Ammon's horn (tissue), 1 donor: ENCODE measurements at regions not wholly inside any gene's neighbourhood (a gene's known extent, or its start where the extent isn't known, plus 50 kb on each side); places are given as distances from the start of the nearest gene placed in this dataset.

Experiments used
- DNase-seq: peaks from one replicate; pipeline ENCODE4 v3.0.0-alpha.2; 2016; ENCODE audit warnings: low spot score

DNA sequence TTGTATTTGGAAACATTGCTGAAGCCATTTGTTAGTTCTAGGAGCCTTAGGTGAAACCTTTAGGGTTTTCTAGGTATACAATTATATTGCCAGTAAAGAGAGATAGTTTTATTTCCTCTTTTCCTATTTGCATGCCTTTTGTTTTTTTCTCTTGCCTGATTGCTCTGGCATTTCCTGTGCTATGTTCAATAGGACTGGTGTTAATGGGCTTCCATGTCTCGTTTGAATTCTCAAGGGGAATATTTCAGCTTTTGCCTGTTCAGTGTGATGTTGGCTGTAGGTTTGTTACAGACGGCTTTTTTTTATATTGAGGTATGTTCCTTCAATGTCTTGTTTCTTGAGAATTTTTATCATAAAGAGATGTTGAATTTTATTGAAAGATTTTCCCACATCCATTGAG, 1054.9 kb upstream of the NXPH2 start:
- no peak for DNase-seq

DNA sequence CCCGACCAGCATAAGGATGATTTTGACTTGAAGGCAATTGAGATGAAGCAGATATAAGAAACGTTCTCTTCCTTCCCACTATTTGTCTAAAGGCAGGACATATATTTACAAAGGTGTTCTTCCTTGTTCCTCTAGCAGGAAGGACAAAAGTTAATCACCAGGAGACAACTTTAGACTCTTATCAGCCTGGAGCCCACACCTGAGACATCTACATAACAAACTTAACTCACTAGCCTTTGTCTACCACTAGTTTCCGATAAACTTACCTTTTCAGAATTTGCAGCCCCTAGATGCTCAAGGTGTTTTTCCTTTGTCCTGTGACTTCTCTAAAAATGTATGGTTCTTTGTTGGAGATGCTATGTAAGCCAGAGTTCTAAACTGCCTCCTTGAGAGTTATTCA, 1047.8 kb upstream of the NXPH2 start:
- DNase-seq: no peak

DNA sequence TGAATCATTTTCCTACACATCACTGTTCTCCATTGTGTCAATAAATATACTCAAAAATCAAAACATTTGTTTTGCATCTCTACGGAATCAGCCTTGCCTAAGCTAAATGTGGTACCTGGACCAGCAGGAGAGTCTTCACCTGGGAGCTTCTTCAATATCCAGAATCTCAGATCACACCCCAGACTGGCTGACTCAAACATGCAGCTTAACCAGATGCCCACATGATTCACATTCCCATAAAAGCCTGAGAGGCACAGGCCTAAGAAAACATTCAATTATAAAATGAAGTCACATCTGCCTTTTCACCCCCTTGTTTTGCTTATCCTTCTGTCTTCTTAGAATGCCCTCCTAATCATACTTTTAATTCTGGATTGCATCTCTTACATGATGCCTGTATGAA, 1045.5 kb upstream of the NXPH2 start:
- DNase-seq: peak; percentile 17

DNA sequence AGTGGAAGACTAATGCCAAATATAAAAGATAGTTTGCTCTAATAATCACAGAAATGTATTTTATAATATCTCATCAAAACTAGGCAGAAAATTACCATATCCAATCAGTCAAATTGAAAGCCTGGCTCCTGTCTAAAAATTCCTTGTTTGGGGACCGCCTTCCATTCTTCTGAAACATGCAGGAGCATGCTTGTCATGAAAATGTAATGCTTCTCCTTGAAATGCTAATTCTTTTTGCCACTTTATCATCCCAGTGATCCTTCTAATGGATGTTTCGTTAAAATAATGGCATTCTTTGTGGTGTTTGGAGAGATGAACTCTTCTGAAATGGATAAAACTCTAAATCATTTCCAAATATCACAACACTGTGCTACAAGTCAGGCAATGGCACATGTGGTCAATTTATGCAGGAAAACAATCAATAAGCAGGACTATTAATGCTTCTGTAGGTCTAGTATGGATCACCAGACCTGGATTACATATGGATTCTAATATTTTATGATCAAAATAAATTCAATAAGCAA, 1039.1 kb upstream of the NXPH2 start:
- no peak for DNase-seq

DNA sequence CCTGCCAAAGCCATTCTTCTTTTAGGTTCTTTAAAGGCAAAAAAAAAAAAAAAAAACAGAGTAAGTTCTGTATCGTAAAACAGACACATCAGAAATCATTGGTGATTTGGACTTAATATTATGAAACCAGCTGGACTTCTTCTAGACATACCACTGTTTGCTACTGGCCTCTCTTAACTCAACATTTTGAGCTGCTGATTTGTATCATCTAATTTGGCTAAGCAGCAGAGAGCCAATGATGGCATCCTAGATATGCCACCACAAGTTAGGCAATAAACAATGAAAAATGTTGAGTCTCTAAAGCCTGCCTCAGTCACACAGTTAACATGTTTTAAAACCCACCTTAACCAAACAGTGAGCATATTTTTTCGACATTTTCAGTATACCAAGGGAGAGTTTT, 1034.3 kb upstream of the NXPH2 start:
- DNase-seq: no peak

DNA sequence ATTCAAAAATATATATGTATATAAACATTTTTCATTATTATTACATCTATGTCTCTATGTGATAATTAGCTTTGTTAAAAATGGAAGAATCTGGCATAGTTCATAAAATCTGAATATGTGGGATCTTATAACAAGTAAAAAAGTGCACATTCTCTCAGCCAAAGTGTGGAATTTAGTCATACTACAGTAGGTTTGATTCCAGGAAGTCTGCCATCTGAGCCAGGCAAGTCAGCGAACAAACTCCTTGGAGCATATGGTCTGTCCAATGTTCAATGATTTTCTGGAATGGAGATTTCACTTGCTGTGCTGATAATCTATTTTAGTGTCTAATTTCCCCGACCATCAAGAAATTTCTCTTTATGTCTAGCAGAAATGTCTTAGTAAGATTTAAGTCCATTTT, 1033.2 kb upstream of the NXPH2 start:
- DNase-seq: peak; percentile 8

DNA sequence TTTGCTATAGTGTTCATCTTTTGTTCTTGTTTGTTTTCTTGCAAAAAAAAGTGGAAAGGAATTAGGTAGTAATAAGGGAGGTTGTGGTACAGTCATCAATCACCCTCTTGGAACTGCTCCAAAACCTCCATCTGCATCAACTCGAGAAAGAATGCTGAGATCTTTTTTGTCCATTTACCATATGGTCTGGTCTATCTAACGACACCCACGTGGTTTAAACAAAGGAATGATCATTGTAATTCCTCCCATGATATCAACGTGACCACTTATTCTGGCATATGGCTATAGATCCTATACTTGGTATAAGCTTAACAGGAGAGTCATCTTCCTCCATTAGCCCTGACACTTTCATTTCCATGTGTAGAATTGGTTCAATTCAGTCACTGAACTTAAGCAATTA, 1025.3 kb upstream of the NXPH2 start:
- no peak for DNase-seq

DNA sequence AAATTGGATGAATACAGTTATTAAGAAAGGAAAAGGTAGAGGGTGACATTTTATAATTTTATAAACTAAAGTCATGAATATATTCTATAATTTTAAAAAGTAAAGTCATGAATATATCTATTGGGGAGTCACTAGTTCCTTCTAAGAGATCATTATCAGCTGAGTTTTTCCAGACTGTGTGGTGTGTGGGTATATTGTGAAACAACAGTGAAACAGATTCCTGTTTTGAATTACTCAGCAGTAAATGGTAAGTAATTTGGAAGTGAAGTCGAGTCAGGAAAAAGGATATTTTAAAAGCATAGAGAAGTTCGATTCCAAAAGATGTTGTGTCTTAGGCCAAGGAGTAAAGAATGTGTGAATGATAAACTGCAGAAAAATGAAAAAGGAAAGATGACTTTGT, 1018.2 kb upstream of the NXPH2 start:
- DNase-seq: no peak

DNA sequence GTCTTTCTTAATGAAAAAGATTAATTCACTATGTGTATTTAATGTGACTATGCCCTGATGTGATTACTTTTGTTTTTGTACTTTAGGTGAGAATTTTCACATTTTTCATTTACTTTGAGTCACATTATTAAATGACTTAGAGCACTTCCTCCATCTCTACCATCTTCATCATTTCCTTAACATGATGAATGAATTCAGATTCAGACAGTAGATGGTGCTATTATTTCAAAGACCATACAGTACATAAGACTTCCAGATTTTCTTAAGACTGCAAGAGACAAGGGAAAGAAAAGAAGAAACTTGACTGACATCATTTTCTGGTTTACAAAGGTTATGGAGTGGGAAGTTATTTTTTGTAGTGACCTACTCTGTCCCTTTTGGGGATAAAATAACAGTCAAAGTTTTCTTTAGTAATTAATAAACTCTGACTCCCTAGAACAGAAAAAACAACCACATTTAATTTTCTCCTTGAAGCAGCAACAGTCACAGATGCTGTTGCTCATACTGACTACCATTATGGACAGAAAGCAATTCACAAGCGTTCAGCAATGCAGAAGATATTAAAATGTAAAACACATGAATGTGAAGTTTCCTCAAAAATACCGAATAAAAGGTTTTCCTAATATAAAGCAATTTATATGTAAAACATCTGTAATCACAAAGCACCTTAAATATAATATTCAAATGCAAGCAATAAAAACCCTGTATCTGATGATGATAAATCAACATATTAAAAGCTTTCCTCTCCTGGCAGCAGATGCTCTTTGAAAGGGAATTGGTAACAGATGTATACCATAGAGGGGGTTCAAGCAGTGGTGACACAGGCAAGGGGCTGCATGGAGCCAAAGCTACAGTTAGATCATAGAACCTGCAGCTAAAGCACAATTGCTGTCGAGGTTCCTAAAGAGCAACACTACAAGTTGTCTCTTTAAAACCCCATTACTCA, 1010.9 kb upstream of the NXPH2 start:
- peak; percentile 60 for DNase-seq

DNA sequence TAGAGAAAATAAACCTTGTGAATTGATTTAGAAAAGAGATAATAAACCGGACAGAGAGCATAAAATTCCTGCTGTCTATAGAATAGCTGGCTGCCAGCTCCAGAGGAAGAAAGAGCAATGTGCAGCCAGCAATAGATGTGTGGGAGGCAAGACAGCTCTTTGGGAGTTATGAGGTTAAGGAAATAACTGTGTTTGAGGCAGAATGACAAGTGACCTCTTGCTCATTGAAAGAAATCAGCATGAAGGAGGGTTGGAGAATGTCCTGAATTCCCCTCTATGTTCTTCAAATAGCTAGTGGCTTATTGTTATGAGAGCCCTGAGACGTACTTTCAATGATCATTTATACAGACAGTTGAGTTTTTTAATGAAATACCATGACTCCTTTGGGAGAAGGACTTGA, 1009.9 kb upstream of the NXPH2 start:
- no peak for DNase-seq

DNA sequence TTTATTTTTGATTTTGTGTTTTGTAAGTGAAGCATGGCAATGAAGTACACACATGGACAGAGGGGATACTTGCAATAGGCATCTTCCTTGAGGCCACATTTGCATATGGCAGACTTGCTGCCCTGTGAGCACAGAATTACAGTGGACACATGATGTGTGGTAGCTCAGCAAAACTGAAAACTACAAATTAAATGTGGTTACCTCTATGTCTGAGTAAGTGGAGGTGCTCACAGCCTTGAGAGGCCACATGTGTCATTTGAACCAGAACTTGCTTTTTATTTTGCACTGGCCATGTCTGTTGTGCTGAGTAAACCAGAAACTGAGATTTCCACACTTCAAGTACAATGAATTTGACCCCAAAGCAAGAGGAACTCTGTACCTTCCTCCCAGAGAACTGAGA, 998.5 kb upstream of the NXPH2 start:
- no peak for DNase-seq

DNA sequence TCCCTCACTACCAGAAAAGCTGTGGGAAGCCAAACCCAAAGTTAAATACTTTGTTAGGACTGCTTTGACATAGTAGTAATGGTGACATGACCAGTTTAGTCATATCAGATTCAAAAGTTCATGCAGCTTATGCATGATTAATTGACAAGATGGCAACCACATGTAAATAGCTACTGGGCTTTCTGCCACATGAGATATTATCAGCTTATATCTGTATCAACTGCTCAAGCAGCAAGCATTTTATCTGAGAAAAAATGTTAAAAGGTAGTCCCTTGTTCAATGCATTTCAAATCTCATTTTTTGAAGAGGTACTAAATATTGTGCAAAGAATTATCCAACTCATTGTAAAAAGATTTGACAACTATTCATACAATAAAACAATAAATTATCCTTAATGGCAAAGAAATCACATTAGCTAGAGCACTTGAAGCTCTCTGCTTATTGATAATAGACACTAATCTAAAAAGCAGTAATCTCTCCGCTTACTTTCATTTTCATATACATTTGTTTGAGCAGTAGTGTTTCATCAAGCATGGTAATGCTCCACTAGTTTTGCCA, 993.6 kb upstream of the NXPH2 start:
- no peak for DNase-seq

DNA sequence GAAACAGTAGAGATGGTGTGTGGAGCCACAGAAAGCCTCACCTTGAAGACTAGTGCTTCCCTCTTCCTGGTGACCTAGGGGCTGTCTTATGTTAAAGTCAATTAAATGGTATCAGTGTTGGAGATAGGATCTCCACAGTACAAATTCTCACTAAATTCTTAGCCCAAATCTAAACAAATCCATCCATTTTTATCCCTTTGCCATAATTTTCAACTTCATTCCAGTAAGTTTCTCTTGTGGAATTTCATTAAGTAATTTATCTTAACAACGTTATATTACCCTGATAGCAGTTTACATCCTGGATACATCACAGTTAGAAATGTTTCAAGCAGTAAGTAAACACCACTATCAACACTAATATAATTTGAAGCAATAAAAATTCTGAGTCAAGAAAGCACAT, 989.4 kb upstream of the NXPH2 start:
- DNase-seq: no peak

DNA sequence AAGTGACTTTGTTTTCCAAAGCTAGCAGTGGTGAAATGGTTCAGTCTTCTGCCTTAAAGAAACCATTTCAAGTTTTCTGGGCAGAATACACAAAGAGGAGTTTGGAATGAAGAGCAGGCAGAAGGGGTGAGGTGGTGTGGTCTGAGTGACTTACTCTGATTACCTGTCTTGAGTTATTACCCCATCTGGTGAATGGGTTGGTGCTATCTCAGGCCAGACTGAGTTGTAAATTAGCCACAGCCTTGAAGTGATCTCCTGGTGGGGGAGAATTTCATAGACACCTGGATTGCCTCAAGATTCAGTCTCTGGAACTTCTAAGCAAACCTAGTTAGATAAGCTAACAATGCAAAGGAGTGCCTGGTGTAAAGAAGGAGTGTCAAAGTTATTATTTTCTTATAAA, 983.5 kb upstream of the NXPH2 start:
- no peak for DNase-seq

DNA sequence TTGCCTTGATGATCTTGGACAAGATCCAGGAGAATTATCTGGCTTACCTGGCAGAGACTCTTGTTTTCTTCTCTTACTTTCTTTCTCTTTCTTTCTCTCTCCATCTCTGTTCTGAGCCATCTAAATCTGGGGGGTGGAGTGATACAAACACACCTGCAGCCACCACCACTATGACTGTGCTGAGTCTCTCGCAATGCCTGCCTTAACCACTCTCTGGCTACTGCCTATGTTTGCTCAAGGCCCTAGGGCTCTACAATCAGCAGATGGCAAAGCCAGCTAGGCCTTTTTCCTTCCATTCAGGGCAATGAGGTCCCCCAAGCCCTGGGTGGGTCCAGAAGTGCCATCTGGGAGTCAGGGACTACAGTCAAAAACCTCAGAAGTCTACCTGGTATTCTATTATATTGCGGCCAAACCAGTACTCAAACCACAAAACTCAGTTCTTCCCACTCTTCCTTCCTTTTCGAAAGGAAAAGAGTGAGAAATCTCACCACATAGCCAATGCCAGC, 978.9 kb upstream of the NXPH2 start:
- DNase-seq: no peak

DNA sequence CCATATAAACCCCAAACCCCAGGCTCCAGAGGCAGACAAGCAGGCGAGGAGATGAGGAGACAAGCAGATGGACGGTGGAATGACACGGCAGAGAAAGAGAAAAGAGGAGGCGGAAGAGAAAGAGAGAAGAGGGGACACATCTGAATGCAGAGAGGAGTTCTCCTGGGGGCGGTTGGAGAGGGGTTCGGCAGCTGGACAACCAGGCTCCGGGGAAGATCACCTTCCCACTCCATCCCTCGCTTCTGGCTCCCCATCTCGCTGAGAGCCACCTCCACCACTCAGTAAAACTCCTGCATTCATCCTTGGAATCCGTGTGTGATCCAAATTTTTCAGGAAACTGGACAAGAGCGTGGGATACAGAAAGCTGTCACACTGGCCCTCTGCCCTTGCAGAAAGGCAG, 966.7 kb upstream of the NXPH2 start:
- DNase-seq: no peak

DNA sequence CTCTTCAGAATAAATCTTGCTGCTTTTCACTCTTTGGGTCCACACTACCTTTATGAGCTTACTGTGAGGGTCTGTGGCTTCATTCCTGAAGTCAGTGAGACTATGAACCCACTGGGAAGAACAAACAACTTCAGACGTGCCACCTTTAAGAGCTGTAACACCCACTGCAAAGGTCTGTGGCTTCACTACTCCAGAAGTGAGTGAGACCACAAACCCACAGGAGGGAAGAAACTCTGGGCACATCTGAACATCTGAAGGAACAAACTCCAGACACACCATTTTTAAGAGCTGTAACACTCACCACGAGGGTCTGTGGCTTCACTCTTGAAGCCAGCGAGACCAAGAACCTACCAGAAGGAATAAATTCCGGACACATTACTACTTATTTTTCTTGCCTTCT, 964.1 kb upstream of the NXPH2 start:
- DNase-seq: no peak

DNA sequence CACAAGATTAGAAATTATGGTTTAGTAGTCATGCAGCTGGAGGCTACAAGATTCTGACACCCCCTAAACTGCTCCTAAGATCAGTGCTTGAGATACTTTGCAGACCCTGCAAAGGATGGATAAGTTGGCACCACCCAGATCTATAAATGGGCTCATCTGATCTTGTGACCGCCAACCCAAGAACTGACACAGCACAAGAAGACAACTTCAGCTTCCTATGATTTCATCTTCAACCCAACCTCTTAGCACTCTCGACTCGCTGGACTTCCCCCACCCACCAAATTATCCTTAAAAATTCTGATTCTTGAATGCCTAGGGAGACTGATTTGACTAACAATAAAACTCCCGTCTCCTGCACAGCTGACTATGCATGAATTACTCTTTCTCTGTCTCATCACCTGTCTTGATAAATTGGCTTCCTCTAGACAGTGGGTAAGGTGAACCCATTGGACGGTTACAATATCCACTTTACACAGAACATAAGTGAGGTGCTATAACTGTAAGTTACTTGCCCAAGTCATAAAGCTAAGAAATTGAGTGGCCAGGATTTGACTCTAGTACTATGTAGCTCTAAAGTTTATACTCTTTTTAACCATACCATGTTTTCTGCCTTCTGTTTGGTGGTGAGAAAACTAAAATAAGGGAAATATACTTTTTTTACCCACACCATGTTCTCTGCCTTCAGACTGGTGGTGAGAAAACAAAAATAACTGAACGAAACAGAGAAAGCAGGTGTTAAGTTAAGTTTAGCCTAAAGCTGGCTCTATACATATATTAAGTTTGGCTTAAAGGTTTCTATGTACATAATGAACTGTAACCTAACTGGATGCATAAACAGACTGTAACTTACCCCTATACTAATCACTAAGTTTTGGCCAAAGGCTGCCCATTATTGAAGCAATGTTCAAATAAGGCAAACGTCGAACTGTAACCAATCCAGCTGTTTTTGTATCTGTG, 962.3 kb upstream of the NXPH2 start:
- DNase-seq: no peak

DNA sequence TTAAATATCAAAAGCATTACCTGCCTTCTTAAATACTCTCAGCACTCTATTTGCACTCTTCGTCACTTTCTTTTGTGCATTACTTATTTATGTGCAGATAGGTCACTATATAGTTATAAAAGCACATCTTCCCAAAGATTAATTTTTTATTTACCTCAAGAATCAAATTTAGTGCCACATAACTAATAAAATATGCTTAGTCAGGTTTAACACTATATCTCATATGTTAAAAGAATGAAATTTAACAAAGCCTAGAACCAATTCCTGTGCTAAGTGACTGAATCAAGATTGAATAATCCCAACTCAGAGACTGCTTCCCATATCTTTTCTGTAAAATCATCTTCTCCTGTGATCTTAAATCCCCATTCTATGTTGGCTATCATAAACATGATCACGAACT, 957.5 kb upstream of the NXPH2 start:
- no peak for DNase-seq

DNA sequence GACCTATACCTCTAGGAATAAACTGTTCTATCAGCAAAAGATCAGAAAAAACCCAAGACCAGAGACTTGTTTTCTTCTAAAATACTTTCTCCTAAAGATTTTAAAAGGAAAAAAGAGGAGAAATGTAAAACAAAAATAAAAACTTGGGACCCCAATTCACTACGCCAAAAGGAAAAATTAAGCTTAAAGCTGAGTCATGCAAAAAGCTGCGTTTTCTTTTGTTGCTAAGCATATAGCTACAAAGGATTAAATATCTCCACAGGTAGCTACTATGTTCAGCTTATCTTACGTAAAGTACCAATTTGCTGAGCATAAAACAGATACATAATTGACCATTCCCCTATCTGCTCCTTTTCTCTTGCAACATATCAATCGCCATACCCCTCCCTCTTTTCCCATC, 950.0 kb upstream of the NXPH2 start:
- no peak for DNase-seq

DNA sequence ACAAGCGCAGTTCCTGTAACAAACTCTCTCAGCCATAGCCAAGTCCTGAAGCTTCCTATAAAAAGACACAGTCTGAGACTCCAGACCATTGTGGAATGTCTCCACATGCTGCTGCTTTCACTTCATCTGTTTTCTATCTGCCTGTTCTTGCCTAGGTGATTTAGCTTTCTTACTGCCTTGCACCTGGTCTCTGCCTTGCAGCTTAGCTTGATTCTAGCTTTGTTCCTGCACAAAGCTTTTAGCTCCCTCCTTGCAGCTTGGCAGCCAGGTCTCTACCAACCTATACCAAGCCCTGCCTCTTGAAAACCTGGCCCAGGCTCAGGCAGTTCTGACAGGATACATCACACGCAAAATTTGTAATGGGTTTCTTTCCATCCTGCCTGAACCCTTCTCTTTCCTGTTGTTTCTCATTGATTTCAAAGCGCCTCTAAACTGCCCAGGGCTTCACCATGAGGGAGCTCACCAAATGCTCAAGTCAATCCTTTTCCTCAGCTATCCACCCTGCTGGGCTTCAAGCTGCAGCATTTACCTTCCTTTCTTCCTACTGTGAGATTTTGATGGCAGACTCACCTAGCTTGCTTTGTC, 941.3 kb upstream of the NXPH2 start:
- DNase-seq: no peak

DNA sequence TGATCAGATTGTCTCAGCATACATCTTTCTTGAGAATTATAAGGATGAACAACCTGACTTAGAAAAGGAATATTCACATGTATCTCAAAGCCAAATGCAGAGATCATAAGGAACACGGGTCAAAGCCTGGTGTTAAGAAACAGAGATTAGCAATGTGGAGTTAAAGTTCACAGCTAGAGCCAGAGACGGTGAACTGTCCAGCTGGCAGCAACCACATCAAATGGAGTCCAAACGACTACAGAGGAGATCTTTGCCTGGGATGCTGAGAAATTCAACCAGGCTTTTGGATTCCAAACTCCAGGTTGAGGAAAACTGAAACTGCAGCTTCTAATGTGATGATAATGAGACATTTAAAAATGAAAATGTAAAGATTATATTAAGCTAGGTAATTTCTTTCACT, 939.9 kb upstream of the NXPH2 start:
- DNase-seq: no peak
